HG02938 (cell line): ENCODE measurements at regions not wholly inside any gene's neighbourhood (a gene's known extent, or its start where the extent isn't known, plus 50 kb on each side); places are given as distances from the start of the nearest gene placed in this dataset.
"Not testable (repeated sequence)": the region's sequence is repeated elsewhere in the genome, so short reads cannot be mapped to it uniquely, and the experiment has no call there.

Experiments
- ATAC-seq: cut with Tn5 transposase; IDR thresholded peaks from one replicate; pipeline ENCODE4 v1.9.1; 2021; ENCODE audit warnings: mild to moderate bottlenecking, moderate library complexity; ENCODE audit not compliant: unreplicated experiment

DNA sequence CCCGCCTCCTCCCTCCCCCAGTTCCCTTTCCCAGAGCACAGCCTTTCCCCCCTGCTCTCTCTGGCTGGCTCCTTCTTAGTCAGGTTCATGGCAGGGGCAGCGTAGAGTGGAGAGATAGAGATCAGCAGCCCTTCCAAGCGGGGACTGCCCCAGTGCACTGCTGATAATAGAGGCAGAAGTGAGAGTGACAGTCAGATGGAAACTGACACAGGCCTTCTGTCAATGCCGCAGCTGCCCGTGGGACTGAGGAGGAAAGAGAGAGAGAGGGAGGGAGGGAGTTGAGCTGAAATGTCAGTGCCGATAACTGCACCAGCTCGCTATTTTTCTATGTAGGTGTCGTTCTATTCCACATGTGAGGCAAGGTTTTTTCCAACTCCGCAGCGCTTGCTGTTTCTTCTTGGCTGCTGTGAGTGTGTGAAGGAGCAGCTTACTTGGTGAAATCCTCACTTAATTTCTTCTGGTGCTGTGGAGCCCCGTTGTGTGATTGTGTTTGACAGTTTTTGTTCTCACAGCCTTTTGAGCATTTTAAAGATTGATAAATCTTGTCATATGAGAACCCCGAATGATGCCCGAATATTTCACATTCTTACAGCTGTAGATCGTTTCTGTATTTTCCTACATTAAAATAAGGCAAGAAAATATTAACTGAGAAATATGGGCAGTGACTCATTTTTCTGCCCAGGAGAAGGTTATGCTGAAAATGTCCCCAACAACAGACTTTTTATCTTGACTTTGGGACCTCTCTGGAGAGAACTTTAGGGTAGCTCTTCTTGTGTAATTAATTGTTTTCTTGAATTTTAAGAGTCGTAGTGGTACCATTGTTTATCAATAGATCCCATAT, 386.4 kb upstream of the MMS22L start:
- ATAC-seq, result peak; percentile 100

- no peak for ATAC-seq
These were observed 391.8 kb upstream of the MMS22L start for GRCh38 chr6:97674802-97675201.

- ATAC-seq, result no peak
These were observed 394.6 kb upstream of the MMS22L start for GRCh38 chr6:97677626-97678025.

- ATAC-seq, result no peak
These were observed 404.9 kb upstream of the MMS22L start for GRCh38 chr6:97687916-97688315.

- no peak for ATAC-seq
These were observed 406.2 kb upstream of the MMS22L start for GRCh38 chr6:97689078-97689754.

DNA sequence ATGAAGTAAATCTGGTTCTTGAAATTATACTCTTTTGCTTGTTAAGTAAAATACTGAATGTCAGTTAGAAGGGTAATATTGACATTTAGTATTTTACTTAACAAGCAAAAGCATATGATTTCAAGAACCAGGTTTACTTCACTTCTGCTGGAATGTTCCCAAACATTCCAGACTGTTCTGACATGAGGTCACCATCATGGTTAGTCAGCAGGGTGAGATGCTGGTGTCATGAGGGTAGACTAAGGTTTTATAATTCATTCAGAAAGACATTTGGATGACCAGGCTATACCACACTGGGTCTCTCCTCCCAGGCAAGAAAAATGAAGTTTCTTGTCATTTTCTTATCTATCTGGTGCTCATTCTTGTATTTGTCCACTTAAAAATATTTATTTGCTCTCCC, 414.4 kb upstream of the MMS22L start:
- ATAC-seq, result no peak

DNA sequence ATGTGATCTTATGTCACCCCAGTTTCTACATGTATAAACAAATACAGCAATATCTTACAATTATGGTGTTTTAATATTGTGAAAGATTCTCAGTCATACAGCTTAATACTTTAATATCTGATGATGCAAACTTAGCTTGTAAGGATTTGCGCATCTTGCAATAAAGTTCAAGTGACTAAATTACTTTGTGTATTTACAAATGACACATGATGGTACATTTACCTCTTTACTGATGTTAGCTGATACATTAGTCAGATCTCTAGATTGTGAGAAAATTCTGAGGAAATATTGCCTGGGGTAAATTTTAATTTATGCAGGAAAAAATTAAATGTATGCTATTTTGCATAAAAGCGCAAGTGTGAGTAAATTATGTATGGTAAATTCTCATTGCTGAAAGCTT, 418.8 kb upstream of the MMS22L start:
- ATAC-seq, result no peak

GRCh38 chr6:97702248-97702647, 419.2 kb upstream of the MMS22L start:
- no peak for ATAC-seq

- no peak for ATAC-seq
These were observed 420.6 kb upstream of the MMS22L start for GRCh38 chr6:97703661-97704060.

DNA sequence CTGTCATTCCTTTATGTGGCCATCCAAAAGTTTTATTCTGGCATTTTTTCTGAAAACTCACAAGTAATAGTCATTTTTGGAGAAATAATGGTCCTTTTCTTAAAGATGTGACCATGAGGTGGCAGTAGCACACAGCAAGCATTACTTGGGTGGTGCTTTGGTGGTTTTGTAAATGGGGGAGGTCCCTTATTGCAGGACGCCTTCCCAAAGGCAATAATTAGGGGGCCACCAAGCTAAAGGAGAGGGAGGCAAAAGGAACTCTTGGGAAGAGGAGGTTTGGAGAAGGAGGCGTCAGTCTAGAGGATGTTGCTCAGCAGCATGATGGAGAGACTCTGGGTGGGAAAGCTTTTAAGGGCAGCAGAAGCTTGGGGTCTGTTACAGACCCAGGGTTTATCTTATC, 422.6 kb upstream of the MMS22L start:
- no peak for ATAC-seq

DNA sequence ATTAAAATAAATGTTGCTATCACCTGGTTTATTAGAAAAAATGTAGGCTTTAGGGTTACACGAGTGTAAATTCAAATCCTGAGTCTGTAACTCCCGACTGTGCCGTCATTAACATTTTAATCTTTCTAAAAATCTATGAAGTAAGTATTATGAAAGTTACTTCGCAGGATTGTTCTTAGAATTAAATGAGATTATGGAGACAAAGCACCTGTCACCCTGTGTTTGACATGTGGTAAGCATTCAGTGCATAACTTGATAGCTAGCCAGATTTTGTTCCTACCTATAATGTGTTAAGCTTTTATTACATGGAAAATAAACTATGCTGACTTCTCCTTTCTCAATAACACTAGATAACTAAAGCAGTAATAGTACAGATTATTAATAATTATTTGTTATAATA, 429.7 kb upstream of the MMS22L start:
- ATAC-seq, result no peak

DNA sequence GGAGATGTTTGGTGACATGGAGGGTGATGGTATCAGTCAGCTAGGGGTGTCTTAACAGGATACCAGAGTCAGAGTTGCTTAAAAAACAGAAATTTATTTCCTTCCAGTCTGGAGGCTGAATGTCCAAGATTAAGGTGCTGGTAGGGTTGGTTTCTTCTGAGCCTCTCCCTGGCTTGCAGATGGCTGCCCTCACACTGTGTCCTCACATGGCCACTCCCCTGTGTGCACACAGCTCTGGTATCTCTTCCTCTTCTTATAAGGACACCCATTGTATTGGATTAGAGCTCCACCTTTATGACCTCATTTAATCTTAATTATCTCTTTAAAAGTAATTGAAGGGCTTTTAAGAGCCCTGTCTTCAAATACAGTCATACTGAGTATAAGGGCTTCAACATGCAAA, 431.8 kb upstream of the MMS22L start:
- ATAC-seq, result no peak

DNA sequence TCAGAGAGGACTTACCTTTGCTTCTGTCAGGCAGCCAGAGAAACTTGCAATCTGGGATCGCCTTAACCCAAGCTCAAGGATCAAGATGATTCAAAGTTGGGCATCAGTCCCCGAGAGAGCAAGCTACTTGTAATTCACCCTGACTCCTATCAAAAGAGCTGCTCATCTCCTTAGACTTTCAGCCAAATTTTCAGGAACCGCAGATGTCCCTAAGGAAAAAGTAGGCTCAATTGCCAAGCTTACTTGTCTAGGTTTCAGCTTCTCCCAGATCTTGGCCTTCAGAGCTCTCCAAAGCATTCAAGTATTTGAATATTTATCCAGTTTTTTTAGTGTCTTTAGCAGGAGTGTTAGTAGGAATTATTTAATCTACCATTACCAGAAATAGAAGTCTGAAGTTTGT, 434.1 kb upstream of the MMS22L start:
- no peak for ATAC-seq

DNA sequence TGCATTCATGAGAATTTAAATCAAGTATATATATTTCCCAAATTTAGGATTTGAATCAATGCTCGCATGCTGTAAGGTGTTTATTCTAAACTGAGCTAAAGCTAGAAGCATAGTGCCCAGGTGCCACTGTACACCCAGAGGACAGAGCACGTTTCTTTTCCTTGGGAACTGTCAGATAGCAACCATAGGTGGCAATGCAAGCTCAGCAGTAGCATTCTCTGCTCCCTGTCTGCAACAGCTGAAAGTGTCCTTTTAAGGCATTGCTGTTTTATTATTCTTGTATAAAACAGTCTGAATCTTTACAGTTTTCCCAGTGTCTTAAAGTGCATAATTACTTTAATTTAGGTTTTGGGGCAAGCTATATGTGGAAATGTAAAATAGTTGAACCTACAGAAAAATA, 443.4 kb upstream of the MMS22L start:
- no peak for ATAC-seq

DNA sequence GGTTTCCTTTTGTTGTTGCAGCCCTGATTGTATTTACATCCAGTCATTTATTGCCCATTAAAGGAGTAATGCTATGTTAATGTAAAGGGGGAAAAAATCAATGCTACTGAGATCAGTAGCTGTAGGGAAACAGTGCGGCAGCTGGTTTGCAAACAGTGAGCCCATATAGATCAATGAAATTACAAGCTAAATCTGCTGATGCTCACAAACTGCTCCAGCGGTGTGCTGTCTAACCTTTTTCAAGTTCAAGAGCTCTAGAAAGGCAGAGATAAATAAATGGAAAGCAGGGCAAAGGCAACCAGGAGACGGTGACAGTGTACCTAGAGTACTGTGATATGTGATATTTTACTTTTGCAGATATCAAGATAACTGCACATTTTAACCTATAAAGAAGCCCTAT, 449.0 kb upstream of the MMS22L start:
- no peak for ATAC-seq

- ATAC-seq, result no peak
These were observed 474.6 kb upstream of the MMS22L start for GRCh38 chr6:97757575-97757974.

GRCh38 chr6:97765461-97765860, 482.4 kb upstream of the MMS22L start:
- no peak for ATAC-seq

DNA sequence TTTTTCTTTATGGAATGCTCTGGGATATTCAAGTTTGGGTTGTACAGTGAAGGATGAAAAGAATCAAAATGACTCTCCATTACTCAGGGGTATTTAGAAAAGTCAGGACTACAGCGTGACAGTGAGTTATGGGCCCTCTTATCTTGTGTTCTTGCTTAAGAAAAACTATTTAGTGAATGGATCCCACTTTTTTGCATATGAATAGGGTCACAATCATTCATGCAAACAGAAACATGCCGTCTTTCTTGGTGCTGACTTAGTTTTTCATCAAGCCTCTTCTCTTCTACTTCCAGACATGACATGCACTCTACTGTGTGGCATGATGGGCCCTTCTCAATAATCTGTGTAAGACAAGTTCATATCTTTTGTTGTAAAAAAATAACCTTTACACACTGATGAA, 488.4 kb upstream of the MMS22L start:
- ATAC-seq, result no peak

GRCh38 chr6:97775012-97775411, 492.0 kb upstream of the MMS22L start:
- ATAC-seq, result no peak

GRCh38 chr6:97778290-97779038, 495.4 kb upstream of the MMS22L start:
- ATAC-seq, result no peak

GRCh38 chr6:97779039-97779766, 496.2 kb upstream of the MMS22L start:
- not testable (repeated sequence) for ATAC-seq
